IPS-NIHi11 (cell line): ENCODE measurements at regions not wholly inside any gene's neighbourhood (a gene's known extent, or its start where the extent isn't known, plus 50 kb on each side); places are given as distances from the start of the nearest gene placed in this dataset.
"Not testable (repeated sequence)": the region's sequence is repeated elsewhere in the genome, so short reads cannot be mapped to it uniquely, and the experiment has no call there.

Source experiments
- DNase-seq: peaks from one replicate; pipeline ENCODE4 v3.0.0; 2012; ENCODE audit warnings: mixed read lengths, low spot score

DNA sequence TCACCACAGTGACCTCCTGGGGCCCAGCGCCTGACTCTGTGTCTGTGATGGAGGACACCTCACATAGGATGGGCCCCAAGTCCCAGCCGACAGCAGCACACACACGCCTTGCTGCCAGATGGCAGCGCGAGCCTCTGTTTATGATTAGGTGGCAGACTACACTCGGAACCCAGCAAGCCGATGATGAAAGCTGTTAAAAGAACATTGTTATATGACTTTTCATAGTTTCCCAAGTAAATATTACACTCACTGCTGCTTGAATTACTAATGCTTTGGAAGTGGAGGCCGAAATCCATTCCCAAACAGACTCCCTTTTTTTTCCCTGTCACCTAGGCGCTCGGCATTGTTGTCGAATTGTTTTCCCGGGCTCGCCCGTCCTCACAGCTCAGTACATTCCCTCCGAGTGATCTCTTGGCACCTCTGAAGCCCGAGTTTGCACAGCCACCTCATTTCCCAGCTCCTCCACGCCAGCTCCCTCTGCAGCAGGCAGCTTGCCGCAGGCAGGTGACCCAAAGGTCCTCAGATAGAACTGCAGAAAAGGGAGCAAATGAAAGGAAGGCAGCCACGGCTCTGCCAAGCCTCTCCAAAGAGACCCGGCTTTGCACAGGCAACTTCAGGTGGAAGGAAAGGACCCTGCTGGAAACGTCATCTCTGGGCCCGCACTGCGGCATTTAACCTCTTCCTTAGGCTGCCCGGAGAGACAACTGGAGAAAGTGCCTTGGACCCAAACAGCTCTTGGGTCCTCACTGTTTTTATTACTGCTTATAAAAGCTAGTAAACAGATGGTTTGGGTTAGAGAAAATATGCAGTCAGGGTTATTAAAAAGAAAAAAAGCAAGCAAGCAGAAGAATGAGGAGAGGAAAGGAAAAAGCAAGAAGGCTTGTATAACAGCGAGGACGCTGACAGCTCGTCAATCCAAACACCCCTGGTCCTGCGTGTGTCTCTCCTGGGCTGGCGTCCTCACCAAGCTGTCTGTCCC lies 72.2 kb upstream of the SLC25A33 start:
- DNase-seq, result no peak

GRCh38 chr1:9469882-9470281 lies 69.4 kb upstream of the SLC25A33 start:
- DNase-seq, result not testable (repeated sequence)

DNA sequence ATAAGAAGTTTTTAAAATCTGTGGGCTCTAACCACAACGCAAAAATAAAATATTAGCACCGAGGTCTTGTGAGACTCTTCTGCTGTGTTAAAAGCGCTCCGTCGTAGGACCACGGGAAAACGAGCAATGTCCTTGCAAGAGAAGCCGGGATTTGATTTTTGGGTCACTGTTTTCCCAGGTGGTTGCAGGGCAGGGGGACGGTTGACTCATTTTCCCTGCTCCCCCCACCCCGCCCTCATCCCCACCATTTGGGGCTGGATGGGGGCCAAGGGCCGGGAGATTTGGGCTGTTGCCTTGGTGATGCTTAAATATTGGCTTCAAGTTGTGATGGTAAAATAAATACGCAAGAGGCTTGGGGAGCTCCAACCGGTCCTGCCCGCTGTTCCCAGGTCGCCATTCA lies 67.6 kb upstream of the SLC25A33 start:
- no peak for DNase-seq

- no peak for DNase-seq
Observed at GRCh38 chr1:9472386-9473031, 66.8 kb upstream of the SLC25A33 start.

- peak; percentile 81 for DNase-seq
Observed at GRCh38 chr1:9473032-9473807, 66.0 kb upstream of the SLC25A33 start.

GRCh38 chr1:9475061-9475627 lies 64.1 kb upstream of the SLC25A33 start:
- no peak for DNase-seq

- no peak for DNase-seq
Observed at GRCh38 chr1:9476790-9477463, 62.3 kb upstream of the SLC25A33 start.

DNA sequence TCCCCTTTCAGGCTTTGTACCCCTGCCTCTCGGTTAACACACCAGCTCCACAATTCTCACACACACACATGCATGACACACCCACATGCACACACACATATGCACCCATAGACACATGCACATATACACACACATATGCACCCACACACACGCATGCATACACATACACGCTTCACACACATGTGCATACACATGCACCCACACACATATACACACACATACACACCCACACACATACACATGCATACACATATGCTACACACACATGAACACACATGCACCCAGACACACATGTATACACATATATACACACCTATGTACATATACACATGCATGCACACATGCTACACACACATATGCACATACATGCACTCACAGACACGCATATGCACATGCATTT lies 61.7 kb upstream of the SLC25A33 start:
- DNase-seq, result no peak

- no peak for DNase-seq
Observed at GRCh38 chr1:9478021-9478420, 61.2 kb upstream of the SLC25A33 start.

DNA sequence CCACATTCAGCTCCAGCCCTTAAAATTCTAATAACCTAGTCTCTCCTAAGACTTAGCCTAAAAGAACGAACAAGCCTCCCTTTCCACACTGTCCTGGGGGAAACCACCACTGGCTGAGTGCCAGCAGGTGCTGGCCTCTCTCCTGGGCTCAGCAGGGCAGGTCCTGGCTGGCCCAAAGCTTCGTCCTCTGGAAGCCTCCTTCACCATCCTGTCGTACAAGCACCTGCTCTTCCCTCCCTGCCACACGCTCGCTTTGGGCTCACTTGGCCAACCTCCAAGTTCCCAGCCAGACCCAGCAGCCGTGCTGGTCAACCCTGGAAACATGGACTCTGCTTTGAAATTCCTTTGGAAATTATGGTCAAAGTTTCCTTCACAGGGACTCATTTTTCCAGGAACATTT lies 58.2 kb upstream of the SLC25A33 start:
- no peak for DNase-seq

- DNase-seq, result no peak
Observed at GRCh38 chr1:9482403-9482802, 56.9 kb upstream of the SLC25A33 start.

- no peak for DNase-seq
Observed at GRCh38 chr1:9482816-9483572, 56.3 kb upstream of the SLC25A33 start.

DNA sequence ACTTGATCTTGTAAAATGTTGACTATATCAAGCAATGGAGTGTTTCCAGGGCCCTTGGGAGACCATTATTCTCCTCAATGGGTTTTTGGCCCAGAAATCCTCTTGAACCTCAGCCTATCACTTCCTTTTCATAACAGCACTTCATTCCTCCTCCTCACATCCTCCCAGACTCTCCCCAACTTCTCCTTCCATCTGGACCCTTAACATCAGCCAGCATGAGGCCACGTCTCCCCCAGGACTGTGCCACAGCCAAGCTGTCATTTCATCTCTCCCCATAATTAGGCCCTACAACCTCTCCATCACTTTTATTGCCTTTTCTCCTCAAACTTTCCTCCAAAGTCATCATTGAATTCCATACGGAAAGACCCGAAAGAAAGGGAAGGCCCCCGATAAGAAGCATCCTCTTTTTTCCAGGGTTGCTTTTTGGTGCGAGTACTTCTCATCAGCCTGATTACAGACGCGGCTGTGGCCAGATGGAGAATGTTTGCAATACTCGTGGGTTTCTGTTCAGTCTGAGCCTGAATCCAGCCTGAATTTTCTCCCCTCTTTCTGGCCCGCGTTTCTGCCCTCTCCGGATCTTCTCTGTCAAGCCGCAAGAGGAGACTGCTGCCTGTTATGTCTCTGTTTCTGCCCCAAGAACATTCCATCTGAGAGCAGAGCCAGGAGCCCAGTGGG lies 52.7 kb upstream of the SLC25A33 start:
- DNase-seq, result no peak
